ENCODE measurements at regions not wholly inside any gene's neighbourhood (a gene's known extent, or its start where the extent isn't known, plus 50 kb on each side); places are given as distances from the start of the nearest gene placed in this dataset.

DNA sequence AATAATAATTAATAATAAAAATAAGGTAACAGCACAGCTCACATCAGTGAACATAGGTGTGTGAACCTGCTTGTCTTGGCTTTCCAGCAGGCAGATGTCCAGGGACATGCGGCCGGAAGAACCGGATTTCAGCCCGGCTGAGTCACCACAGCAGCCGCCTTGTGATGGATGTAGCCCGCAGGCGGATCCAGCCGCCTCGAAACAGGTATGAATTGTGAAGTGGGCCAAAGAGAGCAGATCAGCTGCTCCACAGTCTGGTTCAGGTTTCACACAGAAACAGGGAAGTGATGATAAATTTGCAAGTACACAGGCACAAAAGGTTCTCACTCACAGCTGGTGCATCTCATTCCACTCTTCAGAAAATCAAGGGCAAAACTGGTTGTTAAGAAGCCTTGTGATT is 55.1 kb downstream of the ID4 start:
- H3K27ac ChIP-seq: no peak overlapping the region
- no peak overlapping the region for H3K4me3 ChIP-seq
- 56% methylated on average over 9 of the region's 9 CpGs; no CpG with 5 or more reads in 1 of the 2 donors for WGBS, 2 donors (ENCODE audit: low coverage in 1 of 2)
- TF ChIP-seq POLR2A (IDR thresholded peaks at IDR 0.05): no peak
- TF ChIP-seq POLR2AphosphoS5 (IDR thresholded peaks at IDR 0.05): no peak
- no peak for TF ChIP-seq EP300 (IDR thresholded peaks at IDR 0.05; ENCODE audit: low read depth)
- TF ChIP-seq, protein P1, sequence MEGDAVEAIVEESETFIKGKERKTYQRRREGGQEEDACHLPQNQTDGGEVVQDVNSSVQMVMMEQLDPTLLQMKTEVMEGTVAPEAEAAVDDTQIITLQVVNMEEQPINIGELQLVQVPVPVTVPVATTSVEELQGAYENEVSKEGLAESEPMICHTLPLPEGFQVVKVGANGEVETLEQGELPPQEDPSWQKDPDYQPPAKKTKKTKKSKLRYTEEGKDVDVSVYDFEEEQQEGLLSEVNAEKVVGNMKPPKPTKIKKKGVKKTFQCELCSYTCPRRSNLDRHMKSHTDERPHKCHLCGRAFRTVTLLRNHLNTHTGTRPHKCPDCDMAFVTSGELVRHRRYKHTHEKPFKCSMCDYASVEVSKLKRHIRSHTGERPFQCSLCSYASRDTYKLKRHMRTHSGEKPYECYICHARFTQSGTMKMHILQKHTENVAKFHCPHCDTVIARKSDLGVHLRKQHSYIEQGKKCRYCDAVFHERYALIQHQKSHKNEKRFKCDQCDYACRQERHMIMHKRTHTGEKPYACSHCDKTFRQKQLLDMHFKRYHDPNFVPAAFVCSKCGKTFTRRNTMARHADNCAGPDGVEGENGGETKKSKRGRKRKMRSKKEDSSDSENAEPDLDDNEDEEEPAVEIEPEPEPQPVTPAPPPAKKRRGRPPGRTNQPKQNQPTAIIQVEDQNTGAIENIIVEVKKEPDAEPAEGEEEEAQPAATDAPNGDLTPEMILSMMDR (IDR thresholded peaks at IDR 0.05): no peak
- H3K4me1 ChIP-seq: no peaks in the 10 kb centered on the region
- no peaks in the 10 kb centered on the region for H3K9me3 ChIP-seq
- H3K27me3 ChIP-seq: no peaks in the 10 kb centered on the region
- H3K36me3 ChIP-seq: no peaks in the 10 kb centered on the region
- in situ Hi-C loops (cut with MboI; ENCODE audit: low pct_ligation_motif_present in 1 of 4, low pct_unique_long_range_greater_than_20kb in 1 of 4, low sequenced_read_pairs in 3 of 4) (no loop called here), intact Hi-C loops (cut with DNase I; ENCODE audit: low total_unique reads) (no loop called here)
- peak; percentile 14 for DNase-seq

- WGBS, 2 donors (ENCODE audit: low coverage in 1 of 2): 70 to 88% methylated on average over 3 to 9 of the region's 9 CpGs
- H3K36me3 ChIP-seq: no peaks in the 10 kb centered on the region
- in situ Hi-C loops (cut with MboI; ENCODE audit: low pct_ligation_motif_present in 1 of 4, low pct_unique_long_range_greater_than_20kb in 1 of 4, low sequenced_read_pairs in 3 of 4): no loop called here
- no peak overlapping the region for H3K27ac ChIP-seq
- TF ChIP-seq POLR2A (IDR thresholded peaks at IDR 0.05): no peak
- TF ChIP-seq, protein P1 (IDR thresholded peaks at IDR 0.05): no peak
- TF ChIP-seq EP300 (IDR thresholded peaks at IDR 0.05; ENCODE audit: low read depth): no peak
- no peak for TF ChIP-seq POLR2AphosphoS5 (IDR thresholded peaks at IDR 0.05)
- no peaks in the 10 kb centered on the region for H3K4me1 ChIP-seq
- intact Hi-C loops (cut with DNase I; ENCODE audit: low total_unique reads): no loop called here
- H3K27me3 ChIP-seq: no peaks in the 10 kb centered on the region
- DNase-seq: no peak
- no peaks in the 10 kb centered on the region for H3K9me3 ChIP-seq
- H3K4me3 ChIP-seq: no peak overlapping the region
Observed at GRCh38 chr6:19895866-19896692, 58.9 kb downstream of the ID4 start.

DNA sequence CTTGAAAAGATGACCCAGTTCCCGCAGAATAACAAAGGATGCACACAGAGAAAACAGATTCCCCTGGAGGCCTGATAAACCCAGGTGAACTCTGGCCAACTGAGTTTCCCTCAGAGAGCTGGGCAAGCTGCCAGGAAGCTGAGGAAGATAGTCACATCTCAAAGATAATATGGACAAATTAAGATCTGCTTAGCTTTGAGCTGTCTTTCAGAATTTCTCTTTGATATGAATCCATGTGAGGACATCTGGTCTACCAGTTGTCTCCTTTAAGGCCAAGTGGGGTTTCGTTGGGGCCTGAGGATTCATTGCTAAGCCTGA is 59.5 kb downstream of the ID4 start:
- intact Hi-C loops (cut with DNase I; ENCODE audit: low total_unique reads): no loop called here
- Histone ChIP-seq H3K4me1 (no peaks in the 10 kb centered on the region), H3K27me3 (no peaks in the 10 kb centered on the region), H3K4me3 (no peak overlapping the region), H3K36me3 (no peaks in the 10 kb centered on the region), H3K27ac (no peak overlapping the region), H3K9me3 (no peaks in the 10 kb centered on the region)
- DNase-seq: no peak
- WGBS, 2 donors (ENCODE audit: low coverage in 1 of 2): 65 to 69% methylated on average over 2 of the region's 2 CpGs
- no peak for TF ChIP-seq EP300 (IDR thresholded peaks at IDR 0.05; ENCODE audit: low read depth)
- no peak for TF ChIP-seq POLR2AphosphoS5 (IDR thresholded peaks at IDR 0.05)
- TF ChIP-seq, protein P1 (IDR thresholded peaks at IDR 0.05): no peak
- no peak for TF ChIP-seq POLR2A (IDR thresholded peaks at IDR 0.05)
- in situ Hi-C loops (cut with MboI; ENCODE audit: low pct_ligation_motif_present in 1 of 4, low pct_unique_long_range_greater_than_20kb in 1 of 4, low sequenced_read_pairs in 3 of 4): no loop called here

GRCh38 chr6:19898141-19898740 is 61.1 kb downstream of the ID4 start:
- no peak overlapping the region for H3K4me3 ChIP-seq
- no peak overlapping the region for H3K27ac ChIP-seq
- H3K27me3 ChIP-seq: no peaks in the 10 kb centered on the region
- in situ Hi-C loops (cut with MboI; ENCODE audit: low pct_ligation_motif_present in 1 of 4, low pct_unique_long_range_greater_than_20kb in 1 of 4, low sequenced_read_pairs in 3 of 4) (no loop called here), intact Hi-C loops (cut with DNase I; ENCODE audit: low total_unique reads) (no loop called here)
- no peak for DNase-seq
- H3K4me1 ChIP-seq: no peaks in the 10 kb centered on the region
- H3K36me3 ChIP-seq: no peaks in the 10 kb centered on the region
- H3K9me3 ChIP-seq: no peaks in the 10 kb centered on the region
- no peak for TF ChIP-seq POLR2A (IDR thresholded peaks at IDR 0.05)
- WGBS, 2 donors (ENCODE audit: low coverage in 1 of 2): 60 to 72% methylated on average over 2 to 4 of the region's 4 CpGs
